NCI-H2171 treated with DMSO at 0.1 percent for 48 hours (cell line): ENCODE measurements at regions not wholly inside any gene's neighbourhood (a gene's known extent, or its start where the extent isn't known, plus 50 kb on each side); places are given as distances from the start of the nearest gene placed in this dataset.
"Not testable (repeated sequence)": the region's sequence is repeated elsewhere in the genome, so short reads cannot be mapped to it uniquely, and the experiment has no call there.

Source experiments
- DNase-seq: peaks from one replicate; lab custom pipeline; 2025; lab: John Stamatoyannopoulos, UW

DNA sequence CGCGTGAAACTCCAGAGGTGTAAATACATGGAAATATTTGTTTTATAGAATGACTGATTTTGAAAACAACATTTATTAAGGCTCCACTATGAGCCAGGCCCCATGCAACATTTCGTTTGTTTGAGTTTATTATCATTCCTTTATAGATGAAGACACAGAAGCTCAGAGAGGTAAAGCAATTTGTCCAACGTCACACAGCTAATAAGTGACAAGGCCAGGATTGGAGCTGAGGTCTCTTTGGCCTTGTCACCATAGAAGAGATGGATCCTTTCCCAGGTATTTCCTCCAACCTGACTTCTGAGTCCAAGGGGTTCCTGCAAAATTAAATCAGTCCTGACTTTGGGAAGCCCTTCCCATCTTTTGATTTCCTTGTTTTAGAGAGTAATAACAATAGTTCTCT is 98.0 kb downstream of the SYF2 start:
- DNase-seq: no peak

DNA sequence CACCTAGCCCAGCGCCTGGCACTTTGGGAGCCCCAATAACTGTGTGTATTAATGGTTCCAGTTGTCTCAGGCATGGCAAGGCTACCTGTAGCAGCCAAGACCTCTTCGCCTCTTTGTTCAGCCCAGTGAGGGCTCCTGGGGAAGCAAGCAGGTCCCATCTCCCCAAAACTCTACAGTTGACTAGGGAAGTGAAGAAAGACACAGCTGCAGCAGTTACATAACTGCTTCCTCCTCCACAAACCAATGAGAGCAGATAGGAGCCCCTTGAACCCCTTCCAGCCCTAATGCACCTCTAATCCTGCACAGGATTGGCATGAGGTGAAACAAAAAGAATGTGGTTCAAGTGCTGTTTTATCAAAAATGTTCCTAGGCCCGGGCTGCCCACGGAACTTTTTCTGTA is 100.5 kb downstream of the SYF2 start:
- no peak for DNase-seq

DNA sequence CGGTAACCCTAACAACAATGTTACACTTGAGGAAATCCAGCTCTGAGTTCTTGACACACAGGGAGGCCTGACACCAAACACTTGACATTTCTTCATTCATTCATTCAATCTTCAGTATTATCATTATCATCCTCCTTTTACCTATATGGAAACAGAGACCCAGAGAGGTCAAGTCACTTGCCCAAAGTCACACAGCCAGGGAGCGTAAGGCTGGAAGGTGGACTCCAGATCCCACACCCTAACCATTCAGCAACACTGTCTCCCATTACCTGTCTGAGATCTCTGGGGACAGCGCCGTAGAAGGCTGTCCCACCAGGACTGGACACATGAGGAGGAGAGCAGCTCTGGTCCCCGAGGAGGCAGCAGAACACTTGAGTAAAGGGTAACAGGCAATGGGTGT is 101.4 kb downstream of the SYF2 start:
- no peak for DNase-seq

DNA sequence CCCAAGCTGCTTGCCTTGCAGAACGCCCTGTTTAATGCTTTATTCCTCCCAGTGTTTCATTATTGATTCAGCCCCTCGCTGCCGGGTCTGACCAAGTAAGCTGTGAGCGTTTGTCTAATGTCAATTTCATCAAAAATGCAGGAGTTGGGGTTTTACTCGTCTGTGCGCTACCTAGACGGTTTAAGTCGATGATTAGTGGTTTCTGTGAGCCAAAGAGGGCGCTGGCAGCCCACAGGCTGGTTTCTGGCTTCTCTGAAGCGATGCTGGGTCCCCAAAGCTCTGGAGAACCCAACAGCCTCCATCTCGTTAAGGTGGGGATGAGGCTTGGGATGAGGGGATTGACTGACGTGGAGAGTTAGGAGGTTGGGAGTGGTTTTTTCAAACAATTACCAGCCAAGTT is 102.9 kb downstream of the SYF2 start:
- no peak for DNase-seq

DNA sequence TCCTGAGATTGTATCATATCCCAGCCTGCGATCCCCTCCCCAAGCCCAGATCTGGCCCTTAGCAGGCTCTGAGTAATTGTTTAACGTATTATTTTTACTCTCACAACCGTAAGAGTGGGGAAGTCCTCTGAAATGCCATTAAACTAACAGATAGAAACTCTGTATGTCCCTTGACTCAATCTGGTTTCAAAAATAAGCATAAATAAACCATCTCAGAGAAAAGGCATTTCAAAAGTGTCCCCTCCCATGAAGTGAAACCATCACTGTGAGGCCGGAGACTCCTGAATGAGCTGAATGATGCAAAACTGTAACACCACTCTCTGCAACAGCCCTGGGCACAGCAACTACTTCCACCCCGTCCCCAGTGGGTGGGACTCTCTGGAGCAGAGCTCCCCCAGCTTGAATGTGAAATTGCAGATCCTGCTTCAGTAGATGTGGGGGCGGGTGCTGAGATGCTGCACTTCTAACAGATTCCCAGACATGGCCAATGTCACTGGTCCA is 104.1 kb downstream of the SYF2 start:
- DNase-seq: no peak

DNA sequence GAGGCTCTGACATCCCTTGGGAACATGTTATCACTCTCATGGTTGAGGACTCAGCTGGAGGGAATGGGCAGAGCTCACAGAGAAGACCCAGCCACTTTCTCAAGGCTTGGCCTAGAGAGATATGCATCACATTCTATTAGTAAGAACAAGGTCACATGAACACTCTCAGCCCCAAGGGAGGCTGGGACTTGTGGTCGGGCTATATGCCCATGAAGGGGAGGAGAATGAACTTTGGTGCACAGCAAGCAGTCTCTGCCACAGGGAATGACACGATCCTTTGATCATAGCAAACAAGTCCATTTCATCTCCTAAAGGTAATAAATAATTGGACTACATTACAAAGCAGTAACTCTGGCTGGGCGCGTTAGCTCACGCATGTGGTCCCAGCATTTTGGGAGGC is 105.7 kb downstream of the SYF2 start:
- peak; percentile 91 for DNase-seq

DNA sequence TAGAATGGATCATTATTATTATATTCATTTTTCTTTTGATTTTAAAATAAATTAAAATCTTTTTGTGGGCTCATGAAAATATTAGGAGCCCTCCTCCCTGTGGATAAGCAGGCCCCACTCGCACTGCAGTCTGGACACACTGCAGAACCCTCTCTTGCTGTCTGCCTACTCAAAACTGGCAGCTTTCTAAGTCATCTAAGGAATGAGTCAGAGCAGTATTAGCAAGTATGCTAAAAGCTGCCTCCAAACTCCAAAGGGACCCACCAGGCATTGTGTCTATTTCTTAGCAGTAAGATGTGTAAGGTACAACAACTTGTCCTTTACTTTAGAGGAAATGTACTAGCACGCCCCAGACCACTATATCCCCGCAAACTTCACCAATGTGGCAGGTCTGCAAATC is 108.8 kb downstream of the SYF2 start:
- no peak for DNase-seq

DNA sequence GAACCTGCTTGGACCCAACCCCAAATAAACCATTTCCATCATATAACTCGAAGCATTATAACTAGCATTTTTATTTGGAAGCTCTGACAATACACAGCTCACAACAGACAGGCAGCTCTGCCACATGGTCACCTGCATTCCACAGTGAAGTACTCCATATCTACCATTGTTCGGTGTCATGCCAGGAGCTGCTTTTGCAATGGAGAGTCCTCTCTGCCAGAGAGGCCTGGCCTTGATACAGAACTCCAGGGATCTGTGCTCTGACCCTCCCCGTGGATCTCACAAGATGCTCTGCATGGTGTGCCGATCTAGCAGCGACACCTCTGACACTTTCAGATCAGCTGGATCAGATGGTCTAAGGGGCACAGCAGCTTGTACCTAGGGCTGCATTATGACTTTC is 109.6 kb downstream of the SYF2 start:
- DNase-seq: no peak

DNA sequence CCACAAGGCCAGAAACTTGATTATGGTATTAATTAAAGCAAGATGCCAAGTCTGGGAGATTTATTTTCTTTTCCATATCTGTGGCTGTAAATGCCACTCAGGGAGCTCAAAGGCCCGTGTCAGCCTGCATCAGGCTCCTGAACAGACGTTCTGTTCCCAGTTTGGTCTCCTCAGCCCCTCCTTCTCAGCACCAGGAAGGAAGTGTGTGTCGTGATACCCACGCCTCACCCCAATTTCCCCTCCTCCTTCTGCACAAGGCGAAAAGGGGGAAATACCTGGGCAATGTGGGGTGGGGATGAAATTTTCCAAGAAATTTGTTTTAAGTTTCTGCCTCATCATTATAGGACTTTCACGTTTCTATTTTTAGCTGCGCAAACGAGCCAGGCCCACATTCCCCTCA is 112.0 kb downstream of the SYF2 start:
- no peak for DNase-seq

DNA sequence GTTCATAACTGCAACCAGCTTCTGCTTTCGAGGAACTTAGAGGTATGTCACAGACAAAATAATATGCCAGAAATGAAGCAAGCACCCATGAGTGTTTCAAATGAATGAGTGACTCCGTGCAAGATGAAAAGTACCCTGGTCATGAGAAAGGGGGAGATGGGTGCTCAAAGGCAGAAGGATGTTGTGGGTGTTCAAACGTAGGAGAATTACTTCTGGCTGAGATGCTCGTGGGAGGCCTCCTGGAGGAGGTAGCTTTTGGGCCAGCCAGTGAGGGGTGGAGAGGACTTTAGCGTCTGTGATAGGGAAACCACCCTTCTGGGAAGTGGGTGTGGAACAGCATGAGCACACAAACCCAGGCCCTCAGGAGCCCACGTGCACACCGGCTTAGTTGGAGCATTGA is 113.8 kb downstream of the SYF2 start:
- DNase-seq: no peak

DNA sequence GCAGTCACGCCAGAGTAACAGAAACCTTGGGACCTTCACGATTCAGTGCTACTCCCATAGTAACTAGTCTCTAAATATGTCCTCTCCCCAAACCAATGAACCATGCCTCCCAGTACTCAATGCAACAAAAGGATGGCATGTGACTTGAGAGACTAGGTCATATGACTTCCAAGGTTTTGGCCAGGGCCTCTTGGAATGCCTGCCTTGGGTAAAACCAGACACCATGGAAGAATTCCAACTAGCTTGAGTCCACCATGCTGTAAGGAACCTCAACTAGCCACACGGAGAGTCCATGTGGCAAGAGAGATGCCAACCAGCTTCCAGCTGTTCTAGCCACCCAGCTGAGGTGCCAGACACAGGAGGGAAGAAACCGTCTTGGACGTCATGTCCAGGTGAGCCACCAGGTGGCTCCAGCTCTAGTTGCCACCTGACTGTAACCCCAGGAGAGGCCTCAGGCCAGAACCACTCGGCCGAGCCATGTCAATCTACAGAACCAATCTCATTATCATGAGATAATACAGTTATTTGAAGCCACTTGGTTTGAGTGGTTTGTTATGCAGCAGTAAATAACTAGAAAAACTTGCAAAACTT is 115.0 kb downstream of the SYF2 start:
- DNase-seq: peak; percentile 17

DNA sequence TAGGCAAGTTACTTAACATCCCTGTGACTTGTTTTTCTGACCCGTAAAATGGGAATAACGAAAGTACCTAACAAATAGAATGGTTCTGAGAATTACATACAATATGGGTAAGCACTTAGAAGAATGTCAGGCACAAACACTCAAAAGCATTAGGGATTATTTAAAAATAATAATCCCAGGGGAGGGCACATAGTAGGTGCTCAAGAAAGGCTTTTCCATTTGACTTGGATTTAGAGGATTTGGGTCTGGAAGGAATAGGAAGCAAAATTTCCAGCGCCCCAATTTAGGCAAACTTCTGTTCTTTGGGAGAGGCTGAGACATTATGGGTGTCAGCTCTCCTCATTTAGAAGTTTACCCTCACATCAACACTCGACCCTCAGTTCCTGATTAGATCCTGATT is 115.5 kb downstream of the SYF2 start:
- DNase-seq: no peak

DNA sequence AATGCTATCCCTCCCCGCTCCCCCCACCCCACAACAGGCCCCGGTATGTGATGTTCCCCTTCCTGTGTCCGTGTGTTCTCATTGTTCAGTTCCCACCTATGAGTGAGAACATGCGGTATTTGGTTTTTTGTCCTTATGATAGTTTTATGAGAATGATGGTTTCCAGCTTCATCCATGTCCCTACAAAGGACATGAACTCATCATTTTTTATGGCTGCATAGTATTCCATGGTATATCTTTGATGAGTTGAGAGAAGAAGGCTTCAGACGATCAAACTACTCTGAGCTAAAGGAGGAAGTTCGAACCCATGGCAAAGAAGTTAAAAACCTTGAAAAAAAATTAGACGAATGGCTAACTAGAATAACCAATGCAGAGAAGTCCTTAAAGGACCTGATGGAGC is 116.2 kb downstream of the SYF2 start:
- not testable (repeated sequence) for DNase-seq

DNA sequence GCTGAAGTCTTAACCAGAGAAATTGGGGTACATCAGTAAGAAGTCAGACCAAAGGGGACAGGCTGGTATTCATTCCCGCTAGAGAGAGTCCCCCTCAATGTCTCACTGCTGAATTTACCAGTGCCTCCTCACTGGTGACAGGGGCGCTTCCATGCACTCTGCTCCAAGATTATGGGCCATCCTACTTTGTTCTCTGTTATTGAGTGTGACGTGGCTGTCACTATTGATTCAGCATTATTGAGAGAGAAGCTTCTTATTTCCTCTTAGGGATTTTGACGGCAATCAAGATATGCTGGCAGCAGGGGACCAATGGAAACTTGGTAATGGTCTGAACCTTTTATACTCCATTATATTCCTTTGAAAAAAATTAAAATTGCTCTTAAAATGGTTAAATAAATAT is 118.6 kb downstream of the SYF2 start:
- no peak for DNase-seq

DNA sequence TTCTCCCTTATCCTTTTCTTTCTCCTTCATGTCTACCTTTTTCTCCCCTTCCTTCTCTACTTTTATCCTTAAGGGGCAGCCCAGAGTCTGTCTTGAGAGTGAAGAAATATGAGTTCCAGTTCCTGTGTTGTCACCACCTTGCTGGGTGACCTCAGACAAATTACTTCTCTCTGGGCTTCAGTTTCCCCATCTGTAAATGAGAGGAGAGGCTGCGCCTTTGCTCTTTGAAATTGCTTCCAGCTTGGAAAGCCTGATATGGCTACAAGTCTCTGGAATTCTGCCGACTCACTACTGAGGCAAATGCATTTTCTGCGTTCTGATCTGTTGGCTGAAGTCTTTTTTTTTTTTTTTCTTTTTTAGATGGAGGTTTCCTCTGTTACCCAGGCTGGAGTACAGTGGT is 119.2 kb downstream of the SYF2 start:
- no peak for DNase-seq

DNA sequence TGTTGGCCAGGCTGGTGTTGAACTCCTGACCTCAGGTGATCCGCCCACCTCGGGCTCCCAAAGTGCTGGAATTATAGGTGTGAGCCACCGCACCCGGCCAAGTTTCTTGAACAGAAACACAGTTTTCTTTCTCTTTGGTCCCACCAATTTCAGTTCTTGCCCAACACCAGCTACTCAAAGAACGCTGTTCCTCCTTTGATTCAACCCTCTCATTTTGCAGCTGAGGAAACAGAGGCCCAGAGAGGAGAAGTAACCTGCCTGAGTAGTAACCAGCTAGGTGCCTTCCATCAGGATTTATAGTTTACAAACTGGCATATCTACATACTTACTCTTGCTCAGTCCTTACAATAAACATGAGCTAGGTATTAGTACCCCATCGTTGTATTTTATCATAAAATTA is 119.9 kb downstream of the SYF2 start:
- DNase-seq: no peak

DNA sequence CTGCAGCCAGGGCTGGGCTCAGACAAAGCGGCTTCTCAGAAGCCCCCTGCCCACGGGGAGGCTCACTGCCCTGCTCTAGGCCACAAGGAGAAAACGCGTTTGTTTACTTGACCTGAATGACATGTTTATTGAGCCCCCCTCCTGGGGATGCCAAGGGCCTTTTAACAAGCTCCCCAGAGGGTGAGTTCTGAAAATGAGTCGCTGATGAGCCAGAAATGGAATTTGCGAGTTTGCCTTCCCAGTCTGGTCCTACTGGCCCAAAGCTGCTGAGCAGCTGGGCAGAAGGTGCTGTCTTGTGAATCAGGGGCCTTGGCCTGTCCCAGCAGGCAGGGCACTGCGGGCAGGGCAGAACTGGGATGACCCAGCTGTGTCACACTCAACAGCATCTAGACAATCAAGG is 120.6 kb downstream of the SYF2 start:
- DNase-seq: no peak

DNA sequence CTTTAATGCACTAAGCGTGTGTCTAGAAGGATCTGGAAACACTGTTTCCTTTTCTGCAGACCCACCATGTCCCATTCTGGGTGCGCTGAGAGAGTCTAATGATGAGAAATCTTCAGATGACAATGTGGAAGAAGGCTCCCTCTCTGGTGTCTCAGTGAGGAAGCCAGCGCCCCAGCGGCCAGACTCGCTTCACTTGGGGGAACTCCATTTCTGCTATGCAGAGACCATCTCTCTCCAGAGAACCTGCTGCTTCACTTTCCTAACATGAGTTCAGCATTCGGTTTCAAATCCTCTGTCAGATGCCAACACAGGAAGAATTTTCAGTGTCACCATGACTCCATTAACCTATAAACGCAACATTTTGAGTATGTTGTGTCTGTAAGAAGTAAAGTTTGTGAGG is 121.8 kb downstream of the SYF2 start:
- no peak for DNase-seq

DNA sequence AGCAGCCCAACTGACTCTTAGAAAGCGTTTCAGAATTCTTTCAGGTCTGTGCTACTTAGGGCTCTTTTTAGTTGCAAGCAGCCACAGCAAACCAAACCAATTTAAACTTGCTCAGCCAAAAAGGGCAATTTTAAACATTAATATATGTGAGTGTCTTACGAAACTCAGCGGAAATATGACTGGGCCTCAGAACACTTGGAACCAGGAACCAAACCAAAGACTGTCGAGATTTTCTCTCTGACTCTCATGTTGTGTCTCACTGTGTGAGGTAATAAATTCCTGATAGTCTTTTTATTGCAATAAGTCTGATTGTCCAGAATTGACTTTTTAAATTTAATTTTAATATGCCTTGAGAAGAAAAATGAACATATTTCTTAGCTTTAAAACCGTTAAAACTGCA is 122.3 kb downstream of the SYF2 start:
- DNase-seq: no peak

DNA sequence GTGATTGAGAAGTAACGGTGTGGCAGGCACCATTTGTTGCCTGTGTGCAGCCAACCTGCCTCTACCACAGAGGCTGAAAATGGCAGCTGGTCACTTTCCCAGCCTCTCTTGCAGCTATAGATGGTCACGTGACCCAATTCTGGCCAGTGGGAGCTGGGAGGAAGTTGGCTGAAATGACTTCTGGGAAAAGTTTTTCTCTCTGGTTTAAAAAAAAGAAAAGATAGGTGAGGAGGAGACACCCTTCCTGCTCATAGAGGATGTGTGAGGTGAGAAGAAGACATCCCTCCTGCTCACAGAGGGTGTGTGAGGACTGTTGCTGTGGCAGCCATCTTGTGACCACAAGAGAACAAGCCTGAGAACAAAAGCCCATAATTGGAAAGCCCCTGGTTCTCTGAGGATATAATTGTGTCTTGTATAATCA is 122.8 kb downstream of the SYF2 start:
- DNase-seq: no peak

DNA sequence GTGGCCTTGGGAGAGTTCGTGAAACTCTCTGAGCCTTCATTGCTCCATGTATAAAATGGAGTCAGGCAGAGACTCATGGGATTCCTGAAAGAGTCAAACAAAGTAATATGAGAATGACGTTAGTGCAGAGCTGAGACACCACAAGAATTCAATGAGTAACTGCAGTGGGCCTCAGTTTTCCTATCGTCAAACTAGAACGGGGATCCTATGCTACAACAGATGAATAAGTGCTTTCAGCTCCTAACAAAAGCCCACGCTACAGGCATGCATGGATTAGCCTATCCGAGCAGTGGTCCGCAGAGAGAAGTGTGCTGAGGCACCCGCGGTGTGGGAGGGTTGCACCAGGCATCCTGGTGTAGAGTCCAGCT is 124.7 kb downstream of the SYF2 start:
- no peak for DNase-seq

DNA sequence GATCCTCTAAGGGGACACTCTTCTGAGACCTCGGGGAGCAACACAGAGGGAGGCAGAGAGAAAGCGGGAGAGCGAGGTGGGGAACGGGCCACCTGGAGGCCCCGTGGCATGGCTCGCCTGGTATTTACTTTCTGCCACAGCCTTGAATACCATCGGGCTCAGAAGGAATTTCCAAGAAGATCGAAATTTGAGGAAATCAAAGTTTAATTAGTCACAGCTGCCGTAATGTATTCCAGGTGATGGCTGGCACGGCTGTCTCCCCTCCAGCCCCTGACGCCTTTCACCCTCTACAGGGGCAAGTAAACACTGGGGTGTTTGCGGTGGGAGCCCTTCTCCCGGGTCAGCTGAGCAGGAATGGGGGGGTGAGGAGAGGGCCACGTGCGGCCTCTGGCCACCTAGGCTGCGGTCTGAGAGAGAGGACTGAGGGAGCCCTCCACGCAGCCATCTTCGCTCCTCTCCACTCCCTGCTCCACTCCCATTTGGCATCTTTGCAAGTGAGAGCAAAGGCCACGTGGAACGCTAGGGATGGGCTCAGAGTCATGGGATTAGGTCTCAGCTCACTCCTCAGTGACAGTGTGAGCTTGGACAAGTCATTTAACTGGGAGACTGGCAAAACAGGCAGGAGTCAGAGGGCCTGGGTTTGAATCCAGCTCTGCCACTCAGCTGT is 125.2 kb downstream of the SYF2 start:
- no peak for DNase-seq

DNA sequence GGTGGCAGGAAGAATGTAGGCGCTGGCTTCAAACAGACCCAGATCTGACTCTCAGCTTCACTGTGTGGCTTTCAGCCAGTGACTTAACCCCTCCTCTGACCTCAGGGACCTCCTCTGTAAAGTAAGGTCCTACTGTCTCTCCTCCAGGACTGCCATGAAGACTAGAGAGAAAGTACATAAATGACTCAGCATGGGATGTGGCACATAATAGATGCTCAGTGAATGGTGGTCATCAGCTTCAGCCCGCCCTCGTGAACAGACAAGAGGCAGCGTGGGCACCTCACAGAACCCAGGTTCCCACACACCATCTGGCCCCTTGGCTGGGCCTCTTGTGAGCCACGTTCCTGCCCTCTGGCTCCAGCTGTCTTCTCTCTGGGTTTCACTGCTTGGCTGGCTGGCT is 126.0 kb downstream of the SYF2 start:
- DNase-seq: no peak

DNA sequence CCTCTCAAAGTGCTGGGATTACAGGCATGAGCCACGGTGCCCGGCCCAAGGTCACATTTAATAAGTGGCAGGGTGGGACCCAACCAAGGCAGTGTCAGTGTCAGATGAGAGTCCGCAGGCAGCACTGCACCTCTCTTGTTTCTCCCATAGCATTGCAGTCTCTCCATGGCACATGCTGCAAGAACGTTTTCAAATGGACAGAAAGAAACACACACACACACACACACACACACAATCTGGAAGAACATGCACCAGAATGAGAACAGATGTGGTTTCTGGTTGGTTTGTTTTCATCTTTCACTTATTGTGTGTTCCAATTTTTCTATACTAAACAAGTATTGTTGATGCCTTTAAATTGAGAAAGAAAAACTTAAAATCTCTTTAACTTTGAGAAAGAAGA is 126.5 kb downstream of the SYF2 start:
- no peak for DNase-seq
